Spleen (tissue), 7 donors: ENCODE measurements at regions not wholly inside any gene's neighbourhood (a gene's known extent, or its start where the extent isn't known, plus 50 kb on each side); places are given as distances from the start of the nearest gene placed in this dataset.

Source experiments
- CTCF ChIP-seq, 11 experiments: fragments of 200-600 bp in 7 of 11; fragments of 450-650 bp in 4 of 11; sonication (generic) in 4 of 11; IDR thresholded peaks in 8 of 11; conservative IDR thresholded peaks in 3 of 11; 1 replicate in 7 of 11; 2 replicates in 4 of 11; pipeline versions ENCODE4 v1.4.0 to v1.8.0; 2016 to 2021; ENCODE audit warnings: antibody characterized with exemption in 11 of 11, inconsistent platforms in 4 of 11, mild to moderate bottlenecking in 1 of 11
- POLR2A ChIP-seq, 3 donors: fragments of 450-650 bp; IDR thresholded peaks; one replicate each; pipeline ENCODE4 v1.5.1; 2017; ENCODE audit warnings: antibody characterized with exemption in 3 of 3, mild to moderate bottlenecking in 1 of 3
- POLR2AphosphoS5 ChIP-seq, 3 donors: sonication (generic); formaldehyde crosslinking; IDR thresholded peaks; one replicate each; pipeline ENCODE4 v1.5.1; 2017; ENCODE audit warnings: antibody characterized with exemption in 3 of 3
- donor health status: DM: no; HTN: no; CAD: no; lungs with moderate emphysema.
- donor health status: DM: no; HTN: no; CAD: no.
- donor health status: DM: no; HTN: no; CAD: no.

GRCh38 chr13:65416784-65417183 lies 1813.4 kb downstream of the PCDH9 start:
- TF ChIP-seq CTCF (IDR thresholded peaks at IDR 0.05 in 8 of 11, conservative IDR thresholded peaks at IDR 0.05 in 3 of 11) = no peak
- TF ChIP-seq POLR2AphosphoS5 (IDR thresholded peaks at IDR 0.05) = no peak
- no peak for TF ChIP-seq POLR2A (IDR thresholded peaks at IDR 0.05)
